B cell (primary cell): ENCODE measurements at regions not wholly inside any gene's neighbourhood (a gene's known extent, or its start where the extent isn't known, plus 50 kb on each side); places are given as distances from the start of the nearest gene placed in this dataset.

ENCODE experiments used
- ATAC-seq: fragments of 200-7000 bp; cut with Tn5 transposase; one replicate; pipeline ENCODE4 v1.10.0; 2021; ENCODE audit warnings: low read depth, mild to moderate bottlenecking, moderate number of reproducible peaks, moderate library complexity
- CTCF ChIA-PET: fragments of 350-600 bp; sonication (Branson Sonifier 250); formaldehyde crosslinking; loops from one replicate; lab custom pipeline; 2021; ENCODE audit warnings: antibody characterized with exemption, inconsistent platforms; lab: Charles Lee
- POLR2A ChIA-PET: fragments of 350-600 bp; sonication (Branson Sonifier 250); formaldehyde crosslinking; loops from one replicate; lab custom pipeline; 2021; ENCODE audit warnings: antibody characterized with exemption; lab: Charles Lee
- DNase-seq: peaks from one replicate; pipeline ENCODE4 v3.0.0; 2013
- H2AFZ ChIP-seq: 2 replicates; pipeline ENCODE4 v1.6.1; 2012; ENCODE audit warnings: mild to moderate bottlenecking, low read depth, low read length; ENCODE audit not compliant: insufficient read depth, poor library complexity, severe bottlenecking
- H3K27ac ChIP-seq, 2 donors: 1 replicate in 1 of 2; 2 replicates in 1 of 2; pipeline ENCODE4 v1.5.1; 2012 to 2013; ENCODE audit warnings: low read length in 2 of 2, mild to moderate bottlenecking in 2 of 2, moderate library complexity in 1 of 2
- H3K27me3 ChIP-seq, 4 experiments: fragments of 200-600 bp in 1 of 4; sonication (generic) in 1 of 4; replicated peaks in 1 of 4; 1 replicate in 2 of 4; 2 replicates in 2 of 4; pipeline versions ENCODE4 v1.6.1 to v1.7.0; 2013 to 2016; ENCODE audit warnings: low read length in 3 of 4, mild to moderate bottlenecking in 2 of 4, mixed read lengths in 1 of 4, moderate library complexity in 1 of 4; ENCODE audit not compliant: insufficient read depth in 4 of 4, control insufficient read depth in 3 of 4; ENCODE audit errors: control extremely low read depth in 1 of 4
- H3K36me3 ChIP-seq, 2 experiments: replicated peaks in 1 of 2; 1 replicate in 1 of 2; 2 replicates in 1 of 2; pipeline versions ENCODE4 v1.6.1 to v1.7.1; 2013; ENCODE audit warnings: low read length in 1 of 2; ENCODE audit not compliant: insufficient read depth in 2 of 2, control insufficient read depth in 1 of 2; ENCODE audit errors: control extremely low read depth in 1 of 2, extremely low read depth in 1 of 2
- H3K4me1 ChIP-seq, 2 donors: fragments of 200-600 bp in 1 of 2; sonication (generic) in 1 of 2; 1 replicate in 1 of 2; 2 replicates in 1 of 2; pipeline versions ENCODE4 v1.5.1 to v1.6.1; 2013 to 2017; ENCODE audit warnings: low read length in 2 of 2; ENCODE audit not compliant: control insufficient read depth in 2 of 2, insufficient read depth in 2 of 2
- H3K4me2 ChIP-seq: replicated peaks from 2 replicates; pipeline ENCODE3; 2012; ENCODE audit warnings: mild to moderate bottlenecking, low read depth, low read length; ENCODE audit not compliant: poor library complexity, severe bottlenecking
- H3K4me3 ChIP-seq, 5 experiments: fragments of 200-600 bp in 1 of 5; sonication (generic) in 1 of 5; 1 replicate in 3 of 5; 2 replicates in 2 of 5; pipeline versions ENCODE4 v1.5.1 to v1.7.0; 2011 to 2016; ENCODE audit warnings: low read length in 4 of 5, mild to moderate bottlenecking in 4 of 5, low read depth in 2 of 5, control low read depth in 1 of 5, moderate library complexity in 1 of 5; ENCODE audit not compliant: insufficient read depth in 1 of 5; ENCODE audit errors: control extremely low read depth in 1 of 5, extremely low read depth in 1 of 5
- H3K79me2 ChIP-seq: fragments of 200-600 bp; sonication (generic); one replicate; pipeline ENCODE4 v1.6.0; 2016; ENCODE audit warnings: low read length; ENCODE audit not compliant: control insufficient read depth, insufficient read depth
- H3K9ac ChIP-seq: fragments of 200-600 bp; sonication (generic); 2 replicates; pipeline ENCODE4 v1.6.1; 2017; ENCODE audit warnings: mild to moderate bottlenecking, low read length, moderate library complexity
- H3K9me3 ChIP-seq, 3 donors: one replicate each; pipeline versions ENCODE4 v1.6.1 to v1.7.1; 2013; ENCODE audit warnings: low read length in 2 of 3; ENCODE audit not compliant: control insufficient read depth in 2 of 3, insufficient read depth in 1 of 3; ENCODE audit errors: control extremely low read depth in 1 of 3
- H4K20me1 ChIP-seq: 2 replicates; pipeline ENCODE4 v1.6.0; 2012; ENCODE audit warnings: mild to moderate bottlenecking, low read length; ENCODE audit not compliant: insufficient read depth, control insufficient read depth, poor library complexity, severe bottlenecking
- H3K27ac Mint-ChIP-seq: one replicate; pipeline ENCODE4 v1.8.0; 2021; ENCODE audit warnings: mixed read lengths
- H3K27me3 Mint-ChIP-seq: one replicate; pipeline ENCODE4 v1.8.0; 2021; ENCODE audit warnings: mixed read lengths
- H3K4me1 Mint-ChIP-seq: one replicate; pipeline ENCODE4 v1.8.0; 2021; ENCODE audit warnings: mixed read lengths
- H3K4me3 Mint-ChIP-seq: one replicate; pipeline ENCODE4 v1.8.0; 2021; ENCODE audit warnings: mixed read lengths
- H3K9me3 Mint-ChIP-seq: one replicate; pipeline ENCODE4 v1.8.0; 2022; ENCODE audit warnings: mixed read lengths; ENCODE audit not compliant: insufficient read depth
- EZH2 ChIP-seq: IDR thresholded peaks from 2 replicates; pipeline ENCODE4 v1.6.1; 2012; ENCODE audit warnings: borderline replicate concordance, low read depth, mild to moderate bottlenecking, moderate library complexity, low read length; ENCODE audit not compliant: insufficient read depth, poor library complexity, severe bottlenecking
- WGBS: methylation state at CpG from one replicate; pipeline ENCODE4 v1.1.5; 2013; ENCODE audit warnings: missing lambda C conversion rate; ENCODE audit not compliant: insufficient coverage; 5-methylcytosine and 5-hydroxymethylcytosine counted together
- intact Hi-C: fragments of 100-400 bp; cut with micrococcal nuclease; formaldehyde crosslinking; loops from one replicate; pipeline ENCODE4 v1.10.0; 2022
- TF ChIP-seq, protein P1 (sequence below): fragments of 200-600 bp; IDR thresholded peaks from one replicate; pipeline ENCODE4 v1.8.0; 2022; ENCODE audit warnings: antibody characterized with exemption, mild to moderate bottlenecking

GRCh38 chr14:54098536-54098935, 141.9 kb upstream of the BMP4 start:
- no peak overlapping the region for H3K4me3 Mint-ChIP-seq
- Histone ChIP-seq H3K27me3 (no peaks in the 10 kb centered on the region), H3K9me3 (peaks cover 0 to 15% (median 1%) of the 10 kb centered on the region in 3 donors), H3K9ac (no peak overlapping the region), H3K4me2 (no peak overlapping the region), H3K36me3 (no peaks in the 10 kb centered on the region), H3K4me1 (no peaks in the 10 kb centered on the region), H3K4me3 (no peak overlapping the region), H3K79me2 (no peaks in the 10 kb centered on the region), H2AFZ (no peak overlapping the region), H4K20me1 (no peaks in the 10 kb centered on the region), H3K27ac (no peak overlapping the region)
- no peak for DNase-seq
- peaks cover 4% of the 10 kb centered on the region for H3K9me3 Mint-ChIP-seq
- ATAC-seq, result no peak
- TF ChIP-seq, protein P1, sequence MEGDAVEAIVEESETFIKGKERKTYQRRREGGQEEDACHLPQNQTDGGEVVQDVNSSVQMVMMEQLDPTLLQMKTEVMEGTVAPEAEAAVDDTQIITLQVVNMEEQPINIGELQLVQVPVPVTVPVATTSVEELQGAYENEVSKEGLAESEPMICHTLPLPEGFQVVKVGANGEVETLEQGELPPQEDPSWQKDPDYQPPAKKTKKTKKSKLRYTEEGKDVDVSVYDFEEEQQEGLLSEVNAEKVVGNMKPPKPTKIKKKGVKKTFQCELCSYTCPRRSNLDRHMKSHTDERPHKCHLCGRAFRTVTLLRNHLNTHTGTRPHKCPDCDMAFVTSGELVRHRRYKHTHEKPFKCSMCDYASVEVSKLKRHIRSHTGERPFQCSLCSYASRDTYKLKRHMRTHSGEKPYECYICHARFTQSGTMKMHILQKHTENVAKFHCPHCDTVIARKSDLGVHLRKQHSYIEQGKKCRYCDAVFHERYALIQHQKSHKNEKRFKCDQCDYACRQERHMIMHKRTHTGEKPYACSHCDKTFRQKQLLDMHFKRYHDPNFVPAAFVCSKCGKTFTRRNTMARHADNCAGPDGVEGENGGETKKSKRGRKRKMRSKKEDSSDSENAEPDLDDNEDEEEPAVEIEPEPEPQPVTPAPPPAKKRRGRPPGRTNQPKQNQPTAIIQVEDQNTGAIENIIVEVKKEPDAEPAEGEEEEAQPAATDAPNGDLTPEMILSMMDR, result no peak
- TF ChIP-seq EZH2, result no peak
- intact Hi-C loops, result no loop called here
- ChIA-PET CTCF (no interaction called here), POLR2A (no interaction called here)
- no CpG with 5 or more reads among the region's 2 CpGs for WGBS
- H3K27ac Mint-ChIP-seq, result no peak overlapping the region
- peaks cover 5% of the 10 kb centered on the region for H3K27me3 Mint-ChIP-seq
- H3K4me1 Mint-ChIP-seq, result no peaks in the 10 kb centered on the region

DNA sequence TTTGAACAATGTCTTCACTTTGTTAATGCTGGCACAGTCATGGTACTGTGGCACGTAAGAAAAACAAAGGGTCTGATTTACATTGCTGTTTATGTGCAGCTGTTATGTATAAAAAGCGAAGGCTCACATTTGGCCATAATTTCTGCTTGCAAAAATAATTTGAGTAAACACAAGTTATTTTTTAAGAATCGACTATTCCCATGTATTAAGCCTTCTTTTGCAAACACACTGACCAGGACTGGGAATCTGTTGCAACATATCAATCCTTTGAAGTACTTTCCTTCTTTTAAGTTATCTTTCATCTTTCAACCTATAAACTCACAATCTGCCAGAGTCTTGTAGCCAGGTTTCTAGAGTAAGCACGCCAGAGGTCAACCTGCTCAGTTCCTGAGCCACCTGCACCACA, 145.4 kb upstream of the BMP4 start:
- WGBS, result 74% methylated on average over 2 of the region's 4 CpGs
- H3K27ac ChIP-seq, result no peak overlapping the region
- no peaks in the 10 kb centered on the region for H3K27me3 ChIP-seq
- no peak overlapping the region for H3K4me2 ChIP-seq
- ChIA-PET POLR2A (no interaction called here), CTCF (no interaction called here)
- no peak overlapping the region for H3K9ac ChIP-seq
- Mint-ChIP-seq H3K9me3 (no peaks in the 10 kb centered on the region), H3K4me1 (no peaks in the 10 kb centered on the region), H3K27me3 (peaks cover 5% of the 10 kb centered on the region), H3K4me3 (no peak overlapping the region), H3K27ac (no peak overlapping the region)
- no peaks in the 10 kb centered on the region for H3K79me2 ChIP-seq
- no peaks in the 10 kb centered on the region for H3K36me3 ChIP-seq
- no peaks in the 10 kb centered on the region for H3K4me1 ChIP-seq
- TF ChIP-seq, protein P1, result no peak
- no peak for TF ChIP-seq EZH2
- no peak overlapping the region for H3K4me3 ChIP-seq
- no peak for ATAC-seq
- no peak overlapping the region for H2AFZ ChIP-seq
- DNase-seq, result no peak
- no peaks in the 10 kb centered on the region for H4K20me1 ChIP-seq
- H3K9me3 ChIP-seq, result peaks cover 0 to 1% (median 0%) of the 10 kb centered on the region in 3 donors
- intact Hi-C loops, result no loop called here
